Activated CD4-positive, alpha-beta memory T cell treated with anti-CD3 and anti-CD28 coated beads for 36 hours (primary cell): ENCODE measurements at regions not wholly inside any gene's neighbourhood (a gene's known extent, or its start where the extent isn't known, plus 50 kb on each side); places are given as distances from the start of the nearest gene placed in this dataset.

ENCODE experiments used
- CTCF ChIA-PET: fragments of 350-600 bp; sonication (Branson Sonifier 250); formaldehyde crosslinking; loops from one replicate; lab custom pipeline; 2021; ENCODE audit warnings: antibody characterized with exemption, inconsistent platforms; lab: Charles Lee
- POLR2A ChIA-PET: fragments of 350-600 bp; sonication (Branson Sonifier 250); formaldehyde crosslinking; loops from one replicate; lab custom pipeline; 2021; ENCODE audit warnings: antibody characterized with exemption; lab: Charles Lee
- DNase-seq: peaks from one replicate; pipeline ENCODE4 v3.0.0-alpha.2; 2020
- H3K27ac Mint-ChIP-seq: one replicate; pipeline ENCODE4 v1.8.0; 2021; ENCODE audit warnings: mixed read lengths
- H3K27me3 Mint-ChIP-seq: one replicate; pipeline ENCODE4 v1.8.0; 2021; ENCODE audit warnings: mixed read lengths
- H3K36me3 Mint-ChIP-seq: one replicate; pipeline ENCODE4 v1.8.0; 2021; ENCODE audit warnings: mixed read lengths
- H3K4me1 Mint-ChIP-seq: one replicate; pipeline ENCODE4 v1.8.0; 2021; ENCODE audit warnings: low read depth, mixed read lengths
- H3K4me3 Mint-ChIP-seq: one replicate; pipeline ENCODE4 v1.8.0; 2021; ENCODE audit warnings: mild to moderate bottlenecking, mixed read lengths
- H3K9me3 Mint-ChIP-seq: one replicate; pipeline ENCODE4 v1.8.0; 2021; ENCODE audit warnings: mixed read lengths
- intact Hi-C: fragments of 100-400 bp; cut with micrococcal nuclease; formaldehyde crosslinking; loops from one replicate; pipeline ENCODE4 v1.15.1; 2023

- intact Hi-C loops, result no loop called here
- Mint-ChIP-seq H3K4me1 (no peaks in the 10 kb centered on the region), H3K9me3 (no peaks in the 10 kb centered on the region), H3K4me3 (no peak overlapping the region), H3K27me3 (no peaks in the 10 kb centered on the region), H3K36me3 (no peaks in the 10 kb centered on the region), H3K27ac (no peak overlapping the region)
- ChIA-PET POLR2A (no interaction called here), CTCF (no interaction called here)
- DNase-seq, result no peak
Observed at GRCh38 chr11:10641912-10642697, 51.5 kb downstream of the IRAG1 start.

- Mint-ChIP-seq H3K4me1 (no peaks in the 10 kb centered on the region), H3K9me3 (no peaks in the 10 kb centered on the region), H3K27me3 (no peaks in the 10 kb centered on the region)
Observed at GRCh38 chr11:10641177-10641911, 52.2 kb downstream of the IRAG1 start.

GRCh38 chr11:10640308-10640707 is 53.2 kb downstream of the IRAG1 start:
- H3K9me3 Mint-ChIP-seq, result no peaks in the 10 kb centered on the region
- no peak overlapping the region for H3K4me3 Mint-ChIP-seq
- H3K4me1 Mint-ChIP-seq, result no peaks in the 10 kb centered on the region
- ChIA-PET CTCF (no interaction called here), POLR2A (no interaction called here)
- no peaks in the 10 kb centered on the region for H3K36me3 Mint-ChIP-seq
- H3K27ac Mint-ChIP-seq, result no peak overlapping the region
- no peaks in the 10 kb centered on the region for H3K27me3 Mint-ChIP-seq
- no peak for DNase-seq
- intact Hi-C loops, result no loop called here

More at GRCh38 chr11:10641177-10641911, 52.2 kb downstream of the IRAG1 start:
- Mint-ChIP-seq H3K36me3 (no peaks in the 10 kb centered on the region), H3K27ac (no peak overlapping the region), H3K4me3 (no peak overlapping the region)
- no peak for DNase-seq
- CTCF ChIA-PET, result no interaction called here
- intact Hi-C loops, result no loop called here
- POLR2A ChIA-PET, result no interaction called here

- CTCF ChIA-PET, result interaction anchor here (0.9 kb wide), 1 partner anchor 235 kb away, joined by 3 read pairs; no protein-coding TSS in a partner anchor
Observed at GRCh38 chr11:10639350-10639749, 54.2 kb downstream of the IRAG1 start.

GRCh38 chr11:10638316-10638925 is 55.1 kb downstream of the IRAG1 start:
- CTCF ChIA-PET, result interaction anchor here (1.0 kb wide), 1 partner anchor 16 kb away, joined by 3 read pairs; no protein-coding TSS in a partner anchor
- intact Hi-C loops, result no loop called here

More at GRCh38 chr11:10639350-10639749, 54.2 kb downstream of the IRAG1 start:
- H3K27ac Mint-ChIP-seq, result no peak overlapping the region
- intact Hi-C loops, result no loop called here
- H3K36me3 Mint-ChIP-seq, result no peaks in the 10 kb centered on the region
- no peaks in the 10 kb centered on the region for H3K4me1 Mint-ChIP-seq
- peaks cover 2% of the 10 kb centered on the region for H3K27me3 Mint-ChIP-seq
- POLR2A ChIA-PET, result no interaction called here
- DNase-seq, result no peak
- H3K4me3 Mint-ChIP-seq, result no peak overlapping the region
- no peaks in the 10 kb centered on the region for H3K9me3 Mint-ChIP-seq

GRCh38 chr11:10637731-10638151 is 55.8 kb downstream of the IRAG1 start:
- H3K4me1 Mint-ChIP-seq, result peaks cover under 1% of the 10 kb centered on the region
- H3K4me3 Mint-ChIP-seq, result no peak overlapping the region
- peaks cover 3% of the 10 kb centered on the region for H3K27me3 Mint-ChIP-seq
- no peak overlapping the region for H3K27ac Mint-ChIP-seq
- H3K36me3 Mint-ChIP-seq, result no peaks in the 10 kb centered on the region
- POLR2A ChIA-PET, result no interaction called here
- DNase-seq, result no peak
- CTCF ChIA-PET, result interaction anchor here (1.0 kb wide), 1 partner anchor 16 kb away, joined by 3 read pairs; no protein-coding TSS in a partner anchor
- intact Hi-C loops, result no loop called here
- no peaks in the 10 kb centered on the region for H3K9me3 Mint-ChIP-seq

More at GRCh38 chr11:10638316-10638925, 55.1 kb downstream of the IRAG1 start:
- POLR2A ChIA-PET, result no interaction called here
- no peak overlapping the region for H3K4me3 Mint-ChIP-seq
- no peaks in the 10 kb centered on the region for H3K36me3 Mint-ChIP-seq
- no peak overlapping the region for H3K27ac Mint-ChIP-seq
- DNase-seq, result no peak
- H3K9me3 Mint-ChIP-seq, result no peaks in the 10 kb centered on the region
- H3K27me3 Mint-ChIP-seq, result peaks cover 3% of the 10 kb centered on the region
- H3K4me1 Mint-ChIP-seq, result no peaks in the 10 kb centered on the region

- intact Hi-C loops, result no loop called here
- POLR2A ChIA-PET, result no interaction called here
- Mint-ChIP-seq H3K27ac (no peak overlapping the region), H3K4me1 (peaks cover 5% of the 10 kb centered on the region), H3K27me3 (peaks cover 5% of the 10 kb centered on the region), H3K36me3 (no peaks in the 10 kb centered on the region), H3K4me3 (no peak overlapping the region), H3K9me3 (no peaks in the 10 kb centered on the region)
- DNase-seq, result no peak
- CTCF ChIA-PET, result interaction anchor here (2.7 kb wide), 1 partner anchor 20 kb away, joined by 8 read pairs; no protein-coding TSS in a partner anchor
Observed at GRCh38 chr11:10634407-10634806, 59.1 kb downstream of the IRAG1 start.

GRCh38 chr11:10633261-10633660 is 60.3 kb downstream of the IRAG1 start:
- H3K27ac Mint-ChIP-seq, result no peak overlapping the region
- no peaks in the 10 kb centered on the region for H3K36me3 Mint-ChIP-seq
- no peaks in the 10 kb centered on the region for H3K9me3 Mint-ChIP-seq
- ChIA-PET CTCF (no interaction called here), POLR2A (no interaction called here)
- peaks cover 5% of the 10 kb centered on the region for H3K27me3 Mint-ChIP-seq
- H3K4me3 Mint-ChIP-seq, result no peak overlapping the region
- no peak for DNase-seq
- intact Hi-C loops, result no loop called here
- peaks cover 5% of the 10 kb centered on the region for H3K4me1 Mint-ChIP-seq

GRCh38 chr11:10632483-10632882 is 61.1 kb downstream of the IRAG1 start:
- ChIA-PET POLR2A (no interaction called here), CTCF (interaction anchor here (0.7 to 0.9 kb wide), 3 partner anchors 10 to 92 kb away, joined by 3 to 6 read pairs (median 4); partner anchors contain the start of gene RNF141)
- peaks cover 5% of the 10 kb centered on the region for H3K27me3 Mint-ChIP-seq
- H3K27ac Mint-ChIP-seq, result no peak overlapping the region
- H3K4me3 Mint-ChIP-seq, result no peak overlapping the region
- no peaks in the 10 kb centered on the region for H3K36me3 Mint-ChIP-seq
- intact Hi-C loops, result no loop called here
- H3K9me3 Mint-ChIP-seq, result no peaks in the 10 kb centered on the region
- H3K4me1 Mint-ChIP-seq, result peaks cover 5% of the 10 kb centered on the region
- peak; percentile 39 for DNase-seq

GRCh38 chr11:10631761-10632160 is 61.8 kb downstream of the IRAG1 start:
- CTCF ChIA-PET, result interaction anchor here (0.9 kb wide), 2 partner anchors 22 to 91 kb away, joined by 4 to 6 read pairs; partner anchors contain the start of gene RNF141
- POLR2A ChIA-PET, result no interaction called here
- no peak for DNase-seq
- Mint-ChIP-seq H3K27ac (no peak overlapping the region), H3K36me3 (no peaks in the 10 kb centered on the region), H3K27me3 (peaks cover 5% of the 10 kb centered on the region), H3K4me3 (no peak overlapping the region), H3K4me1 (peaks cover 5% of the 10 kb centered on the region), H3K9me3 (no peaks in the 10 kb centered on the region)
- intact Hi-C loops, result no loop called here

GRCh38 chr11:10629411-10630002 is 61.0 kb upstream of the LYVE1 start:
- ChIA-PET POLR2A (no interaction called here), CTCF (no interaction called here)
- no peaks in the 10 kb centered on the region for H3K9me3 Mint-ChIP-seq
- no peak overlapping the region for H3K27ac Mint-ChIP-seq
- peaks cover 5% of the 10 kb centered on the region for H3K4me1 Mint-ChIP-seq
- intact Hi-C loops, result no loop called here
- DNase-seq, result no peak
- H3K36me3 Mint-ChIP-seq, result no peaks in the 10 kb centered on the region
- H3K27me3 Mint-ChIP-seq, result peaks cover 5% of the 10 kb centered on the region
- H3K4me3 Mint-ChIP-seq, result no peak overlapping the region
